ENCODE measurements at regions not wholly inside any gene's neighbourhood (a gene's known extent, or its start where the extent isn't known, plus 50 kb on each side); places are given as distances from the start of the nearest gene placed in this dataset.

DNA sequence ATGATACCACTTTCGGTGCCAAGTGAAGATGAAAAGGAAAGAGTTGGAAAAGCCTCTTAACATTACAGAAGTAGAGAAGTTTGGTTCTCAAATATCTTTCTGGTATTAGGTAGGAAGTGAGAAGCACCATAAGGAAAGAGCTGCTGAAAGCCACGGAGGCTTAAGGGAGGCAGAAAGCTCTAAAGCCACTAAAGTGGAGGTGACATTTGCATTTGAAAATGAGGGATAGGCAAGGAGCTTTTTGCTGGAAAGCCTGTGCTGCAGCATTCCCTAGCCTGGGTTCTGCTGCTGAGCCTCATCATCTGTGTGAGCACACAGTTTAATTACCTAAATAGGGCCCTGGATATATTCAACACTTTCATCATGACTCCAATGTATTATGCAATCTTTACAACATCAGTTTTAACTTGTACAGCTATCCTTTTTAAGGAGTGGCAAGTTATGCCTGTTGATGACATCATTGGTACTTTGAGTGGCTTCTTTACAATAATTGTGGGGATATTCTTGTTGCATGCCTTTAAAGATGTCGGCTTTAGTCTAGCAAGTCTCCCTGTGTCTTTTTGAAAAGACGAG is 315.4 kb downstream of the RBM26 start:
- no peak for TF ChIP-seq EZH2phosphoT487 (IDR thresholded peaks at IDR 0.05; ENCODE audit: borderline replicate concordance)
- TF ChIP-seq, protein P1, sequence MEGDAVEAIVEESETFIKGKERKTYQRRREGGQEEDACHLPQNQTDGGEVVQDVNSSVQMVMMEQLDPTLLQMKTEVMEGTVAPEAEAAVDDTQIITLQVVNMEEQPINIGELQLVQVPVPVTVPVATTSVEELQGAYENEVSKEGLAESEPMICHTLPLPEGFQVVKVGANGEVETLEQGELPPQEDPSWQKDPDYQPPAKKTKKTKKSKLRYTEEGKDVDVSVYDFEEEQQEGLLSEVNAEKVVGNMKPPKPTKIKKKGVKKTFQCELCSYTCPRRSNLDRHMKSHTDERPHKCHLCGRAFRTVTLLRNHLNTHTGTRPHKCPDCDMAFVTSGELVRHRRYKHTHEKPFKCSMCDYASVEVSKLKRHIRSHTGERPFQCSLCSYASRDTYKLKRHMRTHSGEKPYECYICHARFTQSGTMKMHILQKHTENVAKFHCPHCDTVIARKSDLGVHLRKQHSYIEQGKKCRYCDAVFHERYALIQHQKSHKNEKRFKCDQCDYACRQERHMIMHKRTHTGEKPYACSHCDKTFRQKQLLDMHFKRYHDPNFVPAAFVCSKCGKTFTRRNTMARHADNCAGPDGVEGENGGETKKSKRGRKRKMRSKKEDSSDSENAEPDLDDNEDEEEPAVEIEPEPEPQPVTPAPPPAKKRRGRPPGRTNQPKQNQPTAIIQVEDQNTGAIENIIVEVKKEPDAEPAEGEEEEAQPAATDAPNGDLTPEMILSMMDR (conservative IDR thresholded peaks at IDR 0.05; ENCODE audit: low read length), result no peak
- no peaks in the 10 kb centered on the region for H3K9me2 ChIP-seq (replicated peaks; ENCODE audit: low read depth, low read length)
- peaks cover 7% of the 10 kb centered on the region for H3K4me1 ChIP-seq (ENCODE audit: insufficient read depth, low read length, poor library complexity, severe bottlenecking)
- no peaks in the 10 kb centered on the region for H3K36me3 ChIP-seq (ENCODE audit: insufficient read depth, low read length)
- no peaks in the 10 kb centered on the region for H4K20me1 ChIP-seq (ENCODE audit: insufficient read depth, low read length, poor library complexity, severe bottlenecking)
- H3F3A ChIP-seq (ENCODE audit: low read depth), result no peaks in the 10 kb centered on the region
- H3K4me3 ChIP-seq (ENCODE audit: low read length, poor library complexity, severe bottlenecking), result no peak overlapping the region
- H2AFZ ChIP-seq (ENCODE audit: low read length), result no peak overlapping the region
- no peak overlapping the region for H3K4me2 ChIP-seq (ENCODE audit: low read depth, low read length, poor library complexity, severe bottlenecking)
- no peaks in the 10 kb centered on the region for H3K27me3 ChIP-seq (ENCODE audit: insufficient read depth, low read length, poor library complexity, severe bottlenecking)
- no peaks in the 10 kb centered on the region for H3K79me2 ChIP-seq (ENCODE audit: insufficient read depth, low read length)
- no peak overlapping the region for H3K9ac ChIP-seq (ENCODE audit: low read depth, low read length, poor library complexity, severe bottlenecking)
- H3K9me3 ChIP-seq (ENCODE audit: insufficient read depth, low read depth, low read length), result no peaks in the 10 kb centered on the region

DNA sequence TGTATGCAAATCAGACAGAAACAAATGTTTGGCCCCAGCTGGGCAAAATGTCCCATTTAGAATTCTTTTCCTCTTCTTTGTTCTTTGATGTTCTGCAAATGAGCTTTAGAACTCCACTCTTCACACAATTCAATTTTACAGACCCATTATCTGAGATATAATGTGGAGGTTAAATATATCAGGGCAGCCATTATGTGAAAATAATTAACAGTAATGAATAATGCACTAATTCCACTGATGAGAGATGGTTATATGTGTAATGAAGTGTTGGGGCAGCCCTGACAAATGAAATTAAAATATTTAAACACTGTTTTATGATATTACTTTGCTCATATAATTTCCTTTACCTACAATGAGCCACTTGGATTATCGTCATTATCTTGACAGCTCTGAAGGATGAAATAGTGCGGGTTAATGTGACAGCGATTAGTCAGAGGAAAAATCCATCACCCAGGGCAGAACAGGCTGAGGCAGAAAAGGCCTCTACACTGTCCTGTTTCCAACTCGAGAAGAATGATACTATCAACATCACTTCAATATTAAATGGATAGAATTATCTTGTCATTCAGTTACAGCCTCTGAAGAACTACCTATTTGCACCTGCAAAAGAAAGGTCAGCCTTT is 321.1 kb downstream of the RBM26 start:
- Histone ChIP-seq H3K4me2 (ENCODE audit: low read depth, low read length, poor library complexity, severe bottlenecking) (no peak overlapping the region), H3K9me2 (replicated peaks; ENCODE audit: low read depth, low read length) (no peaks in the 10 kb centered on the region), H3K27me3 (ENCODE audit: insufficient read depth, low read length, poor library complexity, severe bottlenecking) (no peaks in the 10 kb centered on the region), H3K79me2 (ENCODE audit: insufficient read depth, low read length) (no peaks in the 10 kb centered on the region), H3K4me3 (ENCODE audit: low read length, poor library complexity, severe bottlenecking) (no peak overlapping the region), H2AFZ (ENCODE audit: low read length) (no peak overlapping the region), H3K36me3 (ENCODE audit: insufficient read depth, low read length) (no peaks in the 10 kb centered on the region), H3K9ac (ENCODE audit: low read depth, low read length, poor library complexity, severe bottlenecking) (no peak overlapping the region), H3K4me1 (ENCODE audit: insufficient read depth, low read length, poor library complexity, severe bottlenecking) (no peaks in the 10 kb centered on the region), H4K20me1 (ENCODE audit: insufficient read depth, low read length, poor library complexity, severe bottlenecking) (no peaks in the 10 kb centered on the region), H3F3A (ENCODE audit: low read depth) (no peaks in the 10 kb centered on the region), H3K9me3 (ENCODE audit: insufficient read depth, low read depth, low read length) (no peaks in the 10 kb centered on the region)
- TF ChIP-seq EZH2phosphoT487 (IDR thresholded peaks at IDR 0.05; ENCODE audit: borderline replicate concordance), result no peak
- TF ChIP-seq, protein P1 (conservative IDR thresholded peaks at IDR 0.05; ENCODE audit: low read length), result no peak

DNA sequence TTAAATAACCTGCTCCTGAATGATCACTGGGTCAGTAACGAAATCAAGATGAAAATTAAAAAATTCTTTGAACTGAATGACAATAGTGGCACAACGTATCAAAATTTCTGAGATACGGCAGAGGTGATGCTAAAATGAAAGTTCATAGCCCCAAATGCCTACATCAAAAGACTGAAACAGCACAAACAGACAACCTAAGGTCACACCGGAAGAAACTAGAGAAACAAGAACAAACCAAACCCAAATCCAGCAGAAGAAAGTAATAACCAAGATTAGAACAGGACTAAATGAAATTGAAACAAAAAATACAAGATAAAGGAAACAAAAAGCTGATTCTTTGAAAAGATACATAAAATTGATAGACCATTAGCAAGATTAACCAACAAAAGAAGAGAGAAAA is 324.1 kb downstream of the RBM26 start:
- H4K20me1 ChIP-seq (ENCODE audit: insufficient read depth, low read length, poor library complexity, severe bottlenecking), result no peaks in the 10 kb centered on the region
- H3K36me3 ChIP-seq (ENCODE audit: insufficient read depth, low read length), result no peaks in the 10 kb centered on the region
- no peak overlapping the region for H2AFZ ChIP-seq (ENCODE audit: low read length)
- H3K27me3 ChIP-seq (ENCODE audit: insufficient read depth, low read length, poor library complexity, severe bottlenecking), result no peaks in the 10 kb centered on the region
- no peak overlapping the region for H3K4me2 ChIP-seq (ENCODE audit: low read depth, low read length, poor library complexity, severe bottlenecking)
- no peak overlapping the region for H3K4me3 ChIP-seq (ENCODE audit: low read length, poor library complexity, severe bottlenecking)
- H3K4me1 ChIP-seq (ENCODE audit: insufficient read depth, low read length, poor library complexity, severe bottlenecking), result no peaks in the 10 kb centered on the region
- TF ChIP-seq, protein P1 (conservative IDR thresholded peaks at IDR 0.05; ENCODE audit: low read length), result no peak
- no peak for TF ChIP-seq EZH2phosphoT487 (IDR thresholded peaks at IDR 0.05; ENCODE audit: borderline replicate concordance)
- H3K9ac ChIP-seq (ENCODE audit: low read depth, low read length, poor library complexity, severe bottlenecking), result no peak overlapping the region
- H3K79me2 ChIP-seq (ENCODE audit: insufficient read depth, low read length), result no peaks in the 10 kb centered on the region
- H3K9me2 ChIP-seq (replicated peaks; ENCODE audit: low read depth, low read length), result no peaks in the 10 kb centered on the region
- no peaks in the 10 kb centered on the region for H3K9me3 ChIP-seq (ENCODE audit: insufficient read depth, low read depth, low read length)
- no peaks in the 10 kb centered on the region for H3F3A ChIP-seq (ENCODE audit: low read depth)
